ENCODE measurements at regions not wholly inside any gene's neighbourhood (a gene's known extent, or its start where the extent isn't known, plus 50 kb on each side); places are given as distances from the start of the nearest gene placed in this dataset.

- intact Hi-C loops (cut with micrococcal nuclease), result no loop called here
- no peak overlapping the region for H3K27ac ChIP-seq (ENCODE audit: low read depth, low read length)
- ChIA-PET CTCF (ENCODE audit: partially characterized antibody) (no interaction called here), POLR2A (ENCODE audit: partially characterized antibody) (no interaction called here)
- Mint-ChIP-seq H3K9me3 (peaks cover 0 to 5% (median 0%) of the 10 kb centered on the region in 8 donors), H3K4me1 (no peaks in the 10 kb centered on the region), H3K36me3 (no peaks in the 10 kb centered on the region), H3K27ac (no peak overlapping the region), H3K4me3 (no peak overlapping the region), H3K27me3 (peaks cover 0 to 4% of the 10 kb centered on the region in 2 donors)
- no peaks in the 10 kb centered on the region for H3K4me1 ChIP-seq (ENCODE audit: insufficient read depth, low read length)
- H3K9me3 ChIP-seq (ENCODE audit: control insufficient read depth in 1 of 2, low read length in 2 of 2), result no peaks in the 10 kb centered on the region
- no peaks in the 10 kb centered on the region for H3K27me3 ChIP-seq (ENCODE audit: insufficient read depth, low read length)
- H3K4me3 ChIP-seq (ENCODE audit: low read length in 2 of 2), result no peak overlapping the region
- DNase-seq, result no peak
- no peaks in the 10 kb centered on the region for H3K36me3 ChIP-seq (ENCODE audit: insufficient read depth, low read length)
Measured at GRCh38 chr13:76538004-76538403, 348.2 kb downstream of the KCTD12 start.

- no peaks in the 10 kb centered on the region for H3K9me3 ChIP-seq (ENCODE audit: control insufficient read depth in 1 of 2, low read length in 2 of 2)
- Mint-ChIP-seq H3K4me3 (no peak overlapping the region), H3K4me1 (no peaks in the 10 kb centered on the region), H3K27me3 (peaks cover 1 to 3% of the 10 kb centered on the region in 2 donors), H3K27ac (no peak overlapping the region), H3K36me3 (no peaks in the 10 kb centered on the region), H3K9me3 (peaks cover 0 to 5% (median 0%) of the 10 kb centered on the region in 8 donors)
- ChIA-PET CTCF (ENCODE audit: partially characterized antibody) (no interaction called here), POLR2A (ENCODE audit: partially characterized antibody) (no interaction called here)
- no peak overlapping the region for H3K27ac ChIP-seq (ENCODE audit: low read depth, low read length)
- intact Hi-C loops (cut with micrococcal nuclease), result no loop called here
- no peaks in the 10 kb centered on the region for H3K4me1 ChIP-seq (ENCODE audit: insufficient read depth, low read length)
- no peak overlapping the region for H3K4me3 ChIP-seq (ENCODE audit: low read length in 2 of 2)
- no peaks in the 10 kb centered on the region for H3K27me3 ChIP-seq (ENCODE audit: insufficient read depth, low read length)
- no peak for DNase-seq
- H3K36me3 ChIP-seq (ENCODE audit: insufficient read depth, low read length), result no peaks in the 10 kb centered on the region
Measured at GRCh38 chr13:76533251-76533650, 353.0 kb downstream of the KCTD12 start.

DNA sequence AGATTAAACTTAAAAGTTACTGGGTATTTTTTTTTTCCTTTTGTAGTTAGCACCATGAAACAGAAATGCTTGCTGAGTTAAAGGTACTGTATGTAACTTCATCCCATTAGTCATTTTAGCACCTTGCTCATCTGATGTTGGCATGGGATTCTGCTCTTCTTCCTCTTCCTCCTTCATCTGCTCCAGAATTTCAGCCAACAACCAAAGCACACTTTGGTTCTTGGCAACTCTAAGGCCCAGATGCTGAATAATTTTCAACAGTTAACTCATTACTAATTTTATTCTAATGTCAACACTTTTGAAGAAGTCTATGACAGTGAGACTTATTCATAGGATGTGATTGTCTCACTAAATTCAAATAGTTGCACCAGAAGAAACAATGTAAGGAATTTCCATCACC is 359.2 kb downstream of the KCTD12 start:
- H3K27ac ChIP-seq (ENCODE audit: low read depth, low read length), result no peak overlapping the region
- peaks cover 2 to 3% of the 10 kb centered on the region in 2 donors for H3K27me3 Mint-ChIP-seq
- intact Hi-C loops (cut with micrococcal nuclease), result no loop called here
- H3K9me3 ChIP-seq (ENCODE audit: control insufficient read depth in 1 of 2, low read length in 2 of 2), result no peaks in the 10 kb centered on the region
- ChIA-PET CTCF (ENCODE audit: partially characterized antibody) (no interaction called here), POLR2A (ENCODE audit: partially characterized antibody) (no interaction called here)
- H3K4me1 Mint-ChIP-seq, result no peaks in the 10 kb centered on the region
- H3K27ac Mint-ChIP-seq, result no peak overlapping the region
- no peak for DNase-seq
- no peaks in the 10 kb centered on the region for H3K4me1 ChIP-seq (ENCODE audit: insufficient read depth, low read length)
- no peak overlapping the region for H3K4me3 Mint-ChIP-seq
- no peaks in the 10 kb centered on the region for H3K9me3 Mint-ChIP-seq
- H3K36me3 Mint-ChIP-seq, result no peaks in the 10 kb centered on the region
- no peaks in the 10 kb centered on the region for H3K27me3 ChIP-seq (ENCODE audit: insufficient read depth, low read length)
- H3K4me3 ChIP-seq (ENCODE audit: low read length in 2 of 2), result no peak overlapping the region
- H3K36me3 ChIP-seq (ENCODE audit: insufficient read depth, low read length), result no peaks in the 10 kb centered on the region

- H3K27me3 Mint-ChIP-seq, result peaks cover 0 to 4% of the 10 kb centered on the region in 2 donors
- POLR2A ChIA-PET (ENCODE audit: partially characterized antibody), result no interaction called here
- no peak overlapping the region for H3K27ac Mint-ChIP-seq
- H3K4me3 ChIP-seq (ENCODE audit: low read length in 2 of 2), result no peak overlapping the region
- H3K4me3 Mint-ChIP-seq, result no peak overlapping the region
- H3K9me3 Mint-ChIP-seq, result no peaks in the 10 kb centered on the region
- no peaks in the 10 kb centered on the region for H3K36me3 Mint-ChIP-seq
- DNase-seq, result no peak
- H3K27me3 ChIP-seq (ENCODE audit: insufficient read depth, low read length), result no peaks in the 10 kb centered on the region
- intact Hi-C loops (cut with micrococcal nuclease), result no loop called here
- no peaks in the 10 kb centered on the region for H3K4me1 Mint-ChIP-seq
- H3K9me3 ChIP-seq (ENCODE audit: control insufficient read depth in 1 of 2, low read length in 2 of 2), result no peaks in the 10 kb centered on the region
- H3K36me3 ChIP-seq (ENCODE audit: insufficient read depth, low read length), result no peaks in the 10 kb centered on the region
- CTCF ChIA-PET (ENCODE audit: partially characterized antibody), result no interaction called here
- no peak overlapping the region for H3K27ac ChIP-seq (ENCODE audit: low read depth, low read length)
- H3K4me1 ChIP-seq (ENCODE audit: insufficient read depth, low read length), result no peaks in the 10 kb centered on the region
Measured at GRCh38 chr13:76523740-76524340, 362.4 kb downstream of the KCTD12 start.

- DNase-seq, result no peak
- Histone ChIP-seq H3K9me3 (ENCODE audit: control insufficient read depth in 1 of 2, low read length in 2 of 2) (no peaks in the 10 kb centered on the region), H3K4me1 (ENCODE audit: insufficient read depth, low read length) (no peaks in the 10 kb centered on the region), H3K36me3 (ENCODE audit: insufficient read depth, low read length) (no peaks in the 10 kb centered on the region), H3K4me3 (ENCODE audit: low read length in 2 of 2) (no peak overlapping the region), H3K27ac (ENCODE audit: low read depth, low read length) (no peak overlapping the region), H3K27me3 (ENCODE audit: insufficient read depth, low read length) (no peaks in the 10 kb centered on the region)
- H3K4me1 Mint-ChIP-seq, result peaks cover 0 to 1% (median 0%) of the 10 kb centered on the region in 4 donors
- peaks cover 2 to 4% of the 10 kb centered on the region in 2 donors for H3K27me3 Mint-ChIP-seq
- ChIA-PET POLR2A (ENCODE audit: partially characterized antibody) (no interaction called here), CTCF (ENCODE audit: partially characterized antibody) (no interaction called here)
- intact Hi-C loops (cut with micrococcal nuclease), result no loop called here
- H3K36me3 Mint-ChIP-seq, result no peaks in the 10 kb centered on the region
- H3K4me3 Mint-ChIP-seq, result no peak overlapping the region
- no peaks in the 10 kb centered on the region for H3K9me3 Mint-ChIP-seq
- H3K27ac Mint-ChIP-seq, result no peak overlapping the region
Measured at GRCh38 chr13:76522083-76522755, 364.0 kb downstream of the KCTD12 start.

GRCh38 chr13:76519685-76520084 is 366.5 kb downstream of the KCTD12 start:
- H3K4me1 Mint-ChIP-seq, result peaks cover 0 to 1% (median 0%) of the 10 kb centered on the region in 4 donors
- H3K27ac ChIP-seq (ENCODE audit: low read depth, low read length), result no peak overlapping the region
- intact Hi-C loops (cut with micrococcal nuclease), result no loop called here
- H3K4me3 ChIP-seq (ENCODE audit: low read length in 2 of 2), result no peak overlapping the region
- H3K4me3 Mint-ChIP-seq, result no peak overlapping the region
- CTCF ChIA-PET (ENCODE audit: partially characterized antibody), result no interaction called here
- H3K36me3 Mint-ChIP-seq, result no peaks in the 10 kb centered on the region
- H3K4me1 ChIP-seq (ENCODE audit: insufficient read depth, low read length), result no peaks in the 10 kb centered on the region
- DNase-seq, result no peak
- H3K27ac Mint-ChIP-seq, result no peak overlapping the region
- H3K9me3 ChIP-seq (ENCODE audit: control insufficient read depth in 1 of 2, low read length in 2 of 2), result no peaks in the 10 kb centered on the region
- H3K9me3 Mint-ChIP-seq, result no peaks in the 10 kb centered on the region
- peaks cover 3 to 10% of the 10 kb centered on the region in 2 donors for H3K27me3 Mint-ChIP-seq
- H3K27me3 ChIP-seq (ENCODE audit: insufficient read depth, low read length), result no peaks in the 10 kb centered on the region
- POLR2A ChIA-PET (ENCODE audit: partially characterized antibody), result no interaction called here
- H3K36me3 ChIP-seq (ENCODE audit: insufficient read depth, low read length), result no peaks in the 10 kb centered on the region

DNA sequence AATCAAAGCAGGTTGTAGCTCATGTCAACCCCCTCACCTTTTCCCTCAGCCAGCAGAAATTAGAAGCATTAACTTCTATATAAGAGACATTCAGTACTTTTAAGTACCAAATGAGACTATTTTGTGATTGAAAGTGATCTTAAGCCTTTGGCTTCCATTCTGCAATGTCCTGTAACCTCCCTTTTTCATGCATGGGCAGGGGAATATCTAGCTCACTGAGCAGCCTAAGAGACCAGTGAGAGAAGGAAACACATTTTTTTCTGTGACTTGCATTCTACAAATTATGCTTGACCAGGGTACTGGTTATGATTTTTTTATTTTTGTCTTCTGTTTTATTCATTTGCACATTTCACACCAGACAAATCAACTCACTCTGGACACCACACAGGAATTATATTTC is 369.6 kb downstream of the KCTD12 start:
- no peaks in the 10 kb centered on the region for H3K36me3 Mint-ChIP-seq
- Histone ChIP-seq H3K36me3 (ENCODE audit: insufficient read depth, low read length) (no peaks in the 10 kb centered on the region), H3K27ac (ENCODE audit: low read depth, low read length) (no peak overlapping the region), H3K4me3 (ENCODE audit: low read length in 2 of 2) (no peak overlapping the region), H3K4me1 (ENCODE audit: insufficient read depth, low read length) (no peaks in the 10 kb centered on the region), H3K27me3 (ENCODE audit: insufficient read depth, low read length) (no peaks in the 10 kb centered on the region), H3K9me3 (ENCODE audit: control insufficient read depth in 1 of 2, low read length in 2 of 2) (no peaks in the 10 kb centered on the region)
- no peak for DNase-seq
- POLR2A ChIA-PET (ENCODE audit: partially characterized antibody), result no interaction called here
- H3K4me3 Mint-ChIP-seq, result no peak overlapping the region
- no peaks in the 10 kb centered on the region for H3K9me3 Mint-ChIP-seq
- H3K27me3 Mint-ChIP-seq, result peaks cover 3 to 13% of the 10 kb centered on the region in 2 donors
- intact Hi-C loops (cut with micrococcal nuclease), result no loop called here
- CTCF ChIA-PET (ENCODE audit: partially characterized antibody), result no interaction called here
- peaks cover 0 to 1% (median 0%) of the 10 kb centered on the region in 4 donors for H3K4me1 Mint-ChIP-seq
- H3K27ac Mint-ChIP-seq, result no peak overlapping the region
